GM19239 (cell line): ENCODE measurements at regions not wholly inside any gene's neighbourhood (a gene's known extent, or its start where the extent isn't known, plus 50 kb on each side); places are given as distances from the start of the nearest gene placed in this dataset.

Experiments used
- DNase-seq: peaks from one replicate; pipeline ENCODE4 v3.0.0; 2011; ENCODE audit warnings: low spot score; ENCODE audit not compliant: insufficient read length
- FAIRE-seq: peaks from 2 replicates; lab custom pipeline; 2011; peaks lifted over from hg19 to GRCh38; lab: Jason Lieb, UNC

GRCh38 chr6:21802175-21802822 lies 208.7 kb downstream of the SOX4 start:
- FAIRE-seq: no peak
- DNase-seq: no peak

GRCh38 chr6:21804941-21805610 lies 211.5 kb downstream of the SOX4 start:
- no peak for FAIRE-seq
- DNase-seq: no peak

GRCh38 chr6:21807299-21808044 lies 213.9 kb downstream of the SOX4 start:
- DNase-seq (no peak), FAIRE-seq (no peak)

- no peak for DNase-seq
- FAIRE-seq: no peak
Measured at GRCh38 chr6:21808045-21808470, 214.5 kb downstream of the SOX4 start.

- no peak for FAIRE-seq
- no peak for DNase-seq
Measured at GRCh38 chr6:21808551-21809242, 215.1 kb downstream of the SOX4 start.

- DNase-seq (no peak), FAIRE-seq (no peak)
Measured at GRCh38 chr6:21811484-21811883, 217.9 kb downstream of the SOX4 start.

- FAIRE-seq: no peak
Measured at GRCh38 chr6:21816231-21816630, 222.7 kb downstream of the SOX4 start.

GRCh38 chr6:21820442-21820841 lies 226.9 kb downstream of the SOX4 start:
- FAIRE-seq (no peak), DNase-seq (no peak)

More at GRCh38 chr6:21816231-21816630, 222.7 kb downstream of the SOX4 start:
- DNase-seq: no peak

- FAIRE-seq (no peak), DNase-seq (no peak)
Measured at GRCh38 chr6:21823371-21823770, 229.8 kb downstream of the SOX4 start.

GRCh38 chr6:21824431-21825177 lies 231.1 kb downstream of the SOX4 start:
- no peak for DNase-seq
- FAIRE-seq: no peak

GRCh38 chr6:21826023-21826422 lies 232.5 kb downstream of the SOX4 start:
- DNase-seq (no peak), FAIRE-seq (no peak)

GRCh38 chr6:21826904-21827303 lies 233.4 kb downstream of the SOX4 start:
- DNase-seq (no peak), FAIRE-seq (no peak)

GRCh38 chr6:21827425-21828202 lies 234.1 kb downstream of the SOX4 start:
- FAIRE-seq: no peak
- DNase-seq: no peak

- DNase-seq (no peak), FAIRE-seq (no peak)
Measured at GRCh38 chr6:21828704-21829103, 235.2 kb downstream of the SOX4 start.

- DNase-seq (no peak), FAIRE-seq (no peak)
Measured at GRCh38 chr6:21829126-21829525, 235.6 kb downstream of the SOX4 start.

GRCh38 chr6:21831521-21832291 lies 238.2 kb downstream of the SOX4 start:
- no peak for DNase-seq
- no peak for FAIRE-seq

GRCh38 chr6:21836277-21836676 lies 242.7 kb downstream of the SOX4 start:
- FAIRE-seq (no peak), DNase-seq (no peak)

GRCh38 chr6:21836772-21837425 lies 243.3 kb downstream of the SOX4 start:
- no peak for FAIRE-seq
- no peak for DNase-seq
